Activated CD8-positive, alpha-beta memory T cell treated with anti-CD3 and anti-CD28 coated beads for 4 hours (primary cell): ENCODE measurements at regions not wholly inside any gene's neighbourhood (a gene's known extent, or its start where the extent isn't known, plus 50 kb on each side); places are given as distances from the start of the nearest gene placed in this dataset.
"Not testable (repeated sequence)": the region's sequence is repeated elsewhere in the genome, so short reads cannot be mapped to it uniquely, and the experiment has no call there.

Source experiments
- DNase-seq, 2 donors: peaks; one replicate each; pipeline ENCODE4 v3.0.0-alpha.2; 2020; ENCODE audit warnings: low read depth in 2 of 2

DNA sequence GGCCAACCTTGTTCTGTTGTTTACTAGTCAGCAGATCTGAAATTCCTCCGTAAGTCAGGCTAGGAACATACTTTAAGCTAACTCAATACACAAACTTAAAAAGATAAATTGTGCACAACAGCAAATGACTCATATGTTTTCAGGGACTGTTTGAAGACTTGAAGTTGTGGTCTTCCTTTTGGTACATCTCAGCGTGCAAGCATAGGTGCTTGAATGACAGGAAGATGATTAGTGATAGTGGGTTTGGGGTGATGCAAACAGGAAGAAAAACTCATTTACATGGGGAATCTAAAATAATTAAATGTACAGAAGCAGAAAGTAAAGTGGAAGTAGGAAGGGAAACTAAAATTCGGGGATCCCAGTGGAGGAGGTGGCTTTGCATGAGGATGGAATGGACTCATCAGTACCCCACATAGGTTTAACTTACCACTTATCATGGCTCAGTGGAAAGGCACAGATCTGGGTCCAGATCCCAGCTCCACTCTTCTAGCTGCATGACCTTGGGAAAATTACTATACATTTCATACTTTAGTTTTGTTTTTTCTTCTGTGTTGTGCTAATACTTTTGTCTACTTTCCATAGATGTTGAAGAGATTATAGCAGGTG lies 122.3 kb downstream of the XCL2 start:
- DNase-seq, result no peak

DNA sequence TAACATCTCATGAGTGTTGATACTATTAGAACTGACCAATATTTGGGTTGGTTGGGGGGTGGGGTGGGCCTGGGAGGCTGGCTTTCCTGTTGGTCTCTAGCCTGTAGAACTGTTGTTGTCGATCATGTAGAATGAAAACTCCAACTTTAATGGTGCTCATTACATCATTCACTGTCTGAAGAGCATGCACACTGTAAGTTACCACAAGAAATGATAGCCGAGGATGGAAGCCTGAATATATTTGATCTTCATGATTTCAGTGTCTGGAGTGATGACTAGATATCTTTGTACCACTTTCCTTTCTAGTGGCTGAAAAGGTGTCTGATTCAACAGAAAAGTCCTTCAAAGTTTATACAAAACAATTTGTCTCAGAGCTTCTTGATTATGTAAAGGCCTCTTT lies 123.6 kb downstream of the XCL2 start:
- no peak for DNase-seq

DNA sequence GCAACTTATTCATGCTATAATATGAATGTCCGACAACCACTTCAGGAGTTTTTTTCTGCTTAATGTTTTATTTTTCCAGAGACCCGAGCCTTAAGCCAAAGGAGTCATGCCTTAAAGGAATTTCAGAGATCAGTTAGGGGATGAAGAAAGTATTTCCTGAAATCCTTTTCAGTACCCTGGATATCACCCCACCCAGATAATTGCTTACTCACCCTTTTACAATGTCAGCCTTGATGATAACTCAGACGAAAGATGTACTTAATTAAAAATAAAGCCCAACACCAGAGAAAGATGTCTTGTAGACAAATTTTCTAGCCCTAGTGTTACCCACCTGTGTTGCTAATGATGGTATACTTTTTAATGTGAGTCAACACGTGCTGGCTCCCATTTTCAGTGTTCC lies 124.1 kb downstream of the XCL2 start:
- no peak for DNase-seq

DNA sequence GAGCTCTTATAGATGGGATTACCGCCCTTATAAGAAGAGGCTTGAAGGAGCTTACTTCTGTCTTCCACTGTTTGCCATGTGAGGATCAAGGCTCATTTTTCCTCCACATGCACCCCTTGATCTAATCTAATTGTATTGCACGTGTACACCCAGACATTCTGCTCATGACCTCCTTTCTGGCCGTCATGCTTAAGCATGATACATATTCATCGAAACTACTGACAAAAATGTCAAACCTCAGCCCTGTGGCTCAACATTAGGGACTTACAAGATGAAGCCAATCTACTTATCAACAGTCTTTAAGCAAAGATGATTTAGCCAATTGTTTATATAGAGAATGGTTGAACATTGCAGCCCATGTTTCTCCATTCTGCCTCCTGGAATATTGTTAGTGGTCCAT lies 127.6 kb downstream of the XCL2 start:
- DNase-seq, result no peak

DNA sequence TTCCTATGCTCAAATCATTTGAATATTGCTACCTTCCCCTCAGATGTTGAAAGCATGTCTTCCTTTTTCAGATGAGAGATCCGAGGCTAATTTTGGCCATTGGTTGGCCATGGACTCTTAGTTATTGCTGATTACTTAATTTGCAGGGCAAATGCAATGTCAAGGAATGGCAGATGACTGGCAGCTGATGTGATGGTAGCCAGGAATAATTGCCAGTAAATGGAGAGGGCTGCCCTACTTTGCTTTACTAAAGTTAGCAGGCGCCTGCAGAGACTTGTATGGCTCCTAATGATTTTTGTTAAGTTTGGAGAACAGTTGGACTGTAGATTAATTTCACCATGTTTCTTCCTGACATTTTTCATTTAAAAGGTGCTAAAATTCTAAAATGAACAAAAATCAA lies 128.9 kb downstream of the XCL2 start:
- no peak for DNase-seq

DNA sequence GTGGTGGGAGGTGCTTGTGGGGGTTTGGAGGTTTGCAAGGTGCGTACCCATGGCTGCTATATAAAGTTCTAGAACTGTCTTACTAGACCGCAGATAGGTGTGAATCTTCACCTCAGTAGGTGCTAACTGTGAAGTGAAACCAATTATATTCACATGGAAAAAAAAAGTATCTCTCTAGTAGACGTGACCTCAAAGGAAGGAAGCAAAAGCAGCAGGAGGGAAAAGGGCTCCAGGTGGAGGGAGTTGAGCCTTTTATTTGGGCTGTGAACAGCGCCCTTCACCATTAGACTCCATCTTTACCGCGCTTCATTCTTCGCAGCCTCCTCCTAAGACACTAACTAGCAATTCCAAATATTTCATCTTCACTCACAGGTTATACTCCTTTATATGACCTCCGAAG lies 129.8 kb downstream of the TBX19 start:
- DNase-seq, result no peak

DNA sequence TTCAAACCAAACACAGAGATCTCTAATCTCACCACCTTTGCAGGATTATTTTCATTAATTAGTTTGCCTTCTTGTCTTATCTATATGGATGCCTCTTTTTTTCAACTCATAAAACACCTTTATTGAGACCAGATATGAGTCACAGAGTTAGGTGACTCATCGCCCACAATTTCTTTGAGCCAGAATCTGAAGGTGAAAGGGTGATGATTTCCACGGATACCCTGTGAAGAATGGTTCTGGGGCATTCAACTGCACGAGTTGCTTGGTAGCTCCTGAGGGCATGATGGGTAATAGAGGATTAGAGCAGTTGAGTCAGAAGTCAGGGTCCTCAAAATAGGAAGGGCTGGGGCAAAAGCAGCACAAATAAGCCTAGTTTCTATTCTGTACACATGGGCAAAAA lies 128.2 kb downstream of the TBX19 start:
- peak; percentile 45 to 70 for DNase-seq

DNA sequence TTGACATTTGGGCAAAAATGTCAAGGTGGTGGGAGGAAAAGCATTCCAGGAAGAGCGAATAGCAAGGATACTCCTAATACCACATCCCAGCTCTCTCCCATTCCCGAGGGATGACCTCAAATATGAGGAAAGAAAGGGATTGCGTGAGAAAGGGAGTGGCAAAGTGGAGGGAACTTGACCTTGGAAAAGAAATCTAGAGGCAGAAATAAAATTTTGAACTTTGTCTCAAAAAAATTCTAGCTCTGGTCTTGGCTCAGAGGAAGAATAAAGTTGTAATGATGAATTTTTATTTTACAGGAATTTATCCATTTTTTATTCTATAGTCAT lies 127.8 kb downstream of the TBX19 start:
- DNase-seq, result no peak

DNA sequence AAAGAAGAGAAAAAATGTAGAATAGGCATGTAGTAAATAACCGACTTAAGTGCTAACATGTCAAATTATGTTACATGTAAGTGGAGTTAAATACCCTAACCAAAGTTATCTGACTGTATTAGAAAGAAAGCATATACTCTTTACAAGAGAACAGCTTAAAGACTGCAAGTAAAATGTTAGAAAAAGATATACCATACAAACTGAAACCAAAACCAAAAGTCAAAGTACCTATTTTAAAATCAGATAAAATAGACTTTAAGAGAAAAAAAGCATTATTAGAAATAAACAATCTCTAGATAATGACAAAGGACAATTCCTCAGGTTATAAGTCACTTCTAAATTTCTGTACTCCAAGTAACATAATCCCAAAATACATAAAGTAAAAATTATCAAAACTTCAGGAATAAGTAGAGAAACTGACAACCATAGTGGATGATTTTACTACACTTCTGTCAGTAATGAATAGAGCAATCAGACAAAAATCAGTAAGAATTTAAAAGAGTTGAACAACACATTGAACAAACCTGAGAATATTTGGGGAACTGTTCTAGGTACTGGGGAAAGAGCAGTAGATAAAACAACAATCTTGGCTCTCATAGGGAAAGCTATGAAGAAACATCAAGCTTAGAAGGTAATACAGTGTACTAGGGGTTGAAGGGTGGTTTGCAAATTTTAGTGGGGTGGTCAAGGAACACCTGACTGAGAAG lies 127.3 kb downstream of the TBX19 start:
- DNase-seq, result no peak

DNA sequence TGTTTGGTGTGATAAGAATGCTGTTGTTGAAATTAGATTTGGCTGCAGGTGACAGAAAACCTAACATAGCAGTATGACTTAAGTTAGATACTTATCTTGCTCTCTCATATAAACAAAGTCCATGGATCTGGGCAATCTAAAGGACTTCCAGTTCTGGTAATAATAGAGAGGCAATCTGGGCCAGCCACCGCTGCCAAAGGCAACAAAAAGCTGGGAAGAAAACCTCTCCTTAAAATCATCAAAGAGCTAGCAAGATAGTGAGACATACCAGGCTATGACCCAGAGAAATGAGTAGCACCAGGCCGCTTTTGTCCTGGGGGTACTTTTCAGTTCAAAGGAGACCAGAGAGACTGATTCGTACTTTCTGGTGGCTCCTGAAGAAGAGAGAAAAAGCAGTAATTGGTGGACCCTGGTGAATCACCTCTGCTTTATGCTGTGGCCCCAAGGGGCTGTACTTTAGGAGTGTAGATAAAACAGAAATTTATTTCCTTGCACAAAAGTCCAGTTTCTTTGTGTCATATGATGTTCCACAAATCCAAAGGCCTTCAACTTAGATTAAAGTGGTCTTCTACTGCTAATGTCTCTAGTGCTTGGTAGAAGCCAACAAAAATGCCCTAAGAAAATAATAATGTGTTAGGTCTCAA lies 125.4 kb downstream of the TBX19 start:
- DNase-seq, result no peak

DNA sequence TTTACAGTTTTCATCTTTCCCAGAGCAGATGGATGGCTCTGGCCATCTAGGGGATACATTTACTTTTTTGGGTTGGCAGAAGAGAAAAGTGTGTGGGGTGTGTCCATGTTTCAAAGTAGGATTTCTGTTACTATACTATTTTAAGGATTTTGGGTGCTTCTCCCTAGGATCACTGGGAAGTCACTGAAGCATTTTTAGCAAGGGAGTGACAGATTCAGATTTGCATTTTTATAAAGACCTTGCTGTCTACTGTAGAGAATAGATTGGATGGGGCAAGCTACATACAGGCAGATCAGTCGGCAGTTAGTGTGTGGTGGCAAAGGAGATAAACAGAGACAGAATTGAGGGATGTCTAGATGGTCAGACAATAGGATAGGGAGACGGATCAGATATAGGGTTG lies 122.5 kb downstream of the TBX19 start:
- DNase-seq, result no peak

DNA sequence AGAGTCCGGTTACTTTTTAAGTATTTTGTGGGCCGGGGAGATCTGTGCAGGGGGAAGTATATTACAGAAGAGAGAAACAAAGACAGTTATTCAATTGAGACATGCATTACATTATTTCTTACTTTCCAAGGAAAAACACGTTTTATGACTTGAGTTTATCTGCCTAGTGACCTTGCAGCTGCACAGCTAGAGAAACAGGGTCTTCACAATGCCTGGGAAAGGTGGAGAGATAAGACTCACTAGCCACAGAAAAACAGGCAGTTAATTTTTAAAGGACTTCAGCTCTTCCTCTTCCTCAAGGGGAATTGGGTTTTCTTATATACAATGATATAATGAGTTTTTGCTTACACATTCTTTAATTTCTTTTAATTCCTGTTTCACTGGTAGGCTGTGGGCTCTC lies 121.8 kb downstream of the TBX19 start:
- not testable (repeated sequence) for DNase-seq

DNA sequence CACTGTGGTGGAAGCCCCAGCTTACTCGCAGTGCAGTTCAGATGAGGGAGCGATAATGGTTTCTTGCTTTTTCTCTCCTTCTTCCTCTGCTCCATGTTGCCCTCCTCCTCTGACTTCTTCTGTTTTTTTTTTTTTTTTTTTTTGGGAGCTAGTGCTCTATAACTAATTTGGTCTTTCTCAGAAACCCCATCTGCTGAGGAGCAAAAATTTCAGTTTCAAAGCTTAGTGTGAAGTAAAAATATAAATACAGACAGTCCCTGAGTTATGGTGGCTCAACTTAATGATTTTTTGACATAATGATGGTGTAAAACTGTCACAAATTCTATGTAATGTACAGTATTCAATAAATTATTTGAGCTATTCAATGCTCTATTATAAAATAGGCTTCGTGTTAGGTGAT lies 120.7 kb downstream of the TBX19 start:
- no peak for DNase-seq

DNA sequence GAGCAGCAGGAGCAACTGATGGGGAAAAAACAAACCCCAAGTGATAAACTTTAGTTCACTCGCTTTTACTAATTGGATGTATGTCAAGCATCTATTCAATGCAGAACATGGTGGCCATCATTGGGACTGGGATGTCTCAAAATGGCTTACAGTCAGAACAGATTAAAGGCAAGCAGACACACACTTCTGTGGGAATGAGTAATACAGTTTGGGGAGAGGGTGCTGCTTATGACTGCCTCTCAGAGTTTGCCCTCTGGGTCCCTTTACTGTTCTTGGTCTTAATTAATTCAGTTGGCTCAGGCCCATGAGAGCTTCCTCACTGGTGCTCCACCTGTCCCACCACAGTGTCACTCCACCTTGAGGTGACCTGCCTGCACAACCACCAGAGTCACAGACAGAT lies 119.5 kb downstream of the TBX19 start:
- DNase-seq, result no peak

DNA sequence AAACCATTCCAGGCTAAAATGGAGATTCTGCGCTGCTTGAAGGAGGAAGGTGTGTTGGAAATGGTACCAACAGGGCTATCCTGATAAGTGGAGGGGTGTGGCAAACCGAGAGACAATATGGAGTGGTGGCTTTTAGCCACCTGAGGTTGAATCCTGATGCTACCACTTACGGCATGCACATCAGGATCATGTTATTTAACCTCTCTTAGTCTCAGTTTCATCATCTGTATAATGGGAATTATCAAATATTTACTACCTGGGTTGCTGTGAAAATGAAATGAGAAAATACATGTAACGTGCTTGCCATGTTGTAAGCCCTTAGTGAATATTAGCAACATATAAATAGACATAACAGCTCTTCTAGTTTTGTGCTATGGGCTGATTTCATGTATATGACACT lies 117.1 kb downstream of the TBX19 start:
- no peak for DNase-seq

DNA sequence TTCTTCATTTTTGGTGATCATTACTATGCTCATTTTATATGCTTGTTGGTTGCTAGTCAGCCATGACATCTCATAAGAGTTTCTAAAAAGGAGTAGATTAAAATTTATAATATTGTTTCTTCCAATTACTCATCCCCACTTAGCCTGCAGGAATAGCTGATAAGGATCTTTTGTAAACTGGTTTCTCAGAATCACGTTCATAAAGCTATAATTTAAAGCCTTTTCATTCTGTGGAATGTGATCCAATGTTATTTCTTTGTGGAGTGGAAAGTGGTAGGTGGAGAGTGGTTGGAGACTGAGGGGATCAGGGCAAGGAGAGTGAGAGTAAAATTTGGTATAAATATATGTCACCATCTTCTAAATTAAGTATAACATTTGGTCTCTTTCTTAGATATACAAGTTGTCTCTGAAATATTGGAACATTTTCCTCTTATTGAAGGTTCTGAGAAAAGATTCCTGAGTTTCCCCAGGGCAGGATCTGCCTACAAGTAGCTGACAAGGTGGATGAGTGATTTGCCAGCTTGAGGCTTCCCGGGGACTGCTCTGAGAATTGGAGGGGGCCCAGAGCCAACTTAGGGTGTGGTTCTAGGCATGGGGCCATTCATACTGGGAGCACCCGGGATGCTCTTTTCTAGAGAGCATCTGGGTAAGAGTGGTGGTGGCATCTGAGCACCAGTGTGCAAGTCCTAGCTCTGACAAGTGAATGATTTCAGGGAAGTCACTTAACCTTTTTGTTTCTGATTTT lies 116.4 kb downstream of the TBX19 start:
- no peak for DNase-seq

DNA sequence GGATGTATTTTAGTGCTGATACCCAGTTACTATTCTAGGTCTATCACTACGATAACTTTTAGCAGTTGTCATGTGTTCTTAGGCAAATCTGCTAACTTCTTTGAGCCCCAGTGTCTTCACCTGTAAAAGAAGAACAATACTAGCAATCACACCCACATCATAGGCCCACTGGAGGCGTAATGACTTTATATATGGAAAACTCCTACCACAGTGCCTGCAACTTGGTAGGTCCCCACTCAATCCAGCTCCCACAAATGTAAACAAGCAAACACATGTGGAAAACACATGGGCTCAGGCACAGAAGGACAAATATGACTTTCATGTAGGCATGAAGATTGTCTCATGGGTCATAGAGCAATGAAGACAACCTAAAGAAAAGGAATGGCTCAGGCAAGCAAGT lies 115.8 kb downstream of the TBX19 start:
- no peak for DNase-seq

DNA sequence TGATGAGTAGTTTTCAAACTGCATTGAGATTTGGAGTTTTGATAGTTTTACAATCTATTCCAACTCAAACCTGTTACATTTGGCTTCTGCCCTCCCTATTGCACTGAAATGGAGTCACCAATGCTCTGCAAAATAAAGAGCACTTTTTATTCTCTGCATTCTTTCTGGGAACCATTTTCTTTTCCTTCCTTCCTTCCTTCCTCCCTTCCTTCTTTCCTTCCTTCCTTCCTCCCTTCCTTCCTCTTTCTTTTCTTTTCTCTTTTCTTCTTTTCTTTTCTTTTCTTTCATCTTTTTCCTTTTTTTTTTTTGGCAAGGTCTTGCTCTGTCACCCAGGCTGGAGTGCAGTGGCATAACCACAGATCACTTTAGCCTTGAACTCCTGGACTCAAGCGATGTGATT lies 114.2 kb downstream of the TBX19 start:
- no peak for DNase-seq

DNA sequence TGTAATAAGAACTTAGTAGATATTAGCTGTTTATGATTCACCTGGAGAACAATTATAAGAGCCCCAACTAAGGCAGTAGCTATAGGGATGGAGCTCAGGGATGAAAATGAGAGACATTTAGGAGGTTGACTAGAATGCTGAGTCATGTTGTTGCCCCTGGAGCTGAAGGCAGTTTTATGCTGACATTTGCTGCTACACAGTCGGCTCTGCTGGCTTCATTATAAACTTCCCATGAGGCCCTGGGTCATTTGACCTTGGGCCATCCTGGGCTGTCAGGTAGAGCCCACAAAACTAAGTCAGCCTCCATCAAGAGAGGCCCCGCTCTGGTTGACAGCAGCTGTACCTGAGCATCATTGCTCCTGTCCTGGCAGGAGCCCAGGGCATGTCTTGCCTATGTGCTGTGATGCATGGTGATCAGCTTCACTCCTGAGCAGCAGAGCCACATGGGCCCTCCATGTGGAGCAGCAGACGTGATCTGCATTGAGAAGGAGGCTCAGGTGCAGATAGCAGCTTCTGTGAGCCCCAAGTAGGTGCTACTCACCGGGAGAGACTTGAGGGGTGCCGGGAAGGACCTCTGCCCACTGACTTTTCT lies 112.4 kb downstream of the TBX19 start:
- DNase-seq, result no peak

DNA sequence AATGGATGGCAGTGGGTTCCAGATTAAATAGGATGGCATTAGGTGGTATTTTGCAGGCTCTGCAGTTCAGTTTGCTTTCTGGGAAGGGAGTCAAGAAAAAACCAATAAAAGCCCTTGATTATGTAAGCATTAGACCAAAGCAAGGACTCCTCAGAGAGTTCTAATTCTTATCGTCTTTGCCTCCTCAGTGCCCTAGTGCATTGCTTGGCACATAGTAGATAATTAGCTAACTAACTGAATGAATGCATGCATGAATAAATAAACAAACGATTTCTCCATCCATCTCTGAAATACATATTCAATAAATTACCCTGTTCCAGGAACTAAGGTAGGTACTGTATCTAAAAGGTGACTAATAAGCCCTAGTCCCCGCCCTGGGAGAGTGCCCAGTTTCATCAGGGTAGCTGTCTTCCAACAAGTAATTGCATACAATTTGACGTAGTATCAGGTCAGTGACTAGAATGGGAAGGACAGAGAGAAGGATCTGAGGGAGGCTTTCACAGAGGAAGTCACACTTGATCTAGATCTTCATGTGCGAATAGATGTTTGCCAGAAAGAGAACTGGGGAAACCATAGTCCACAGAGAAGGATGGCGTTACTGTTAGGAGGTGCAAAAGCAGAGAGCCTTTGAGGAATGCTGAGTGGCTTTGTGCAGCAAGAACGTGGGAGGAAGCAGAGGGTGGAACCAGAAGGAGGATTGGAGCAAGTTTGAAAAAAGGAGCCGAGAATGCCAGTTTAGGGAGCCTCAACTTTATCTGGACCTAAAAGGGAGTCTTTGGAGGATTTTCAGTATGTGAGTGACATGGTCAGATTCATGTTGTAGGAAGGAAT lies 111.4 kb downstream of the TBX19 start:
- no peak for DNase-seq

DNA sequence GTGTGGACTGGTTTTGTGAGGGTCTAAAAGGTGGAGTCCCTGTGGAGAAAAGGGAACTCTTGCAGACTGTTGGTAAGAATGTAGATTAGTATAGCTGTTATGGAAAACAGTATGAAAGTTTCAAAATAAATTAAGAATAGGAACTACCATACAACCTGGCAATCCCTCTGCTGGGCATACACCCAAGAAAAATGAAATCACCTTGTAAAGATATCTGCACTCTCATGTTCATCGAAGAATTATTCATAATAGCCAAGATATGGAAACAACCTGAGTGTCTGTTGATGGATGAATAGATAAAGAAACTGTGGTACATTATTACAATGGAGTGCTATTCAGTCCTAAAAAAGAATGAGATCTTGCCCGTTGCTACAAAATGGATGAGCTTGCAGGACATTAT lies 109.6 kb downstream of the TBX19 start:
- DNase-seq, result no peak
